CD1c-positive myeloid dendritic cell (primary cell): ENCODE measurements at regions not wholly inside any gene's neighbourhood (a gene's known extent, or its start where the extent isn't known, plus 50 kb on each side); places are given as distances from the start of the nearest gene placed in this dataset.

ENCODE experiments used
- DNase-seq: peaks from one replicate; pipeline ENCODE4 v3.0.0-alpha.2; 2016; ENCODE audit errors: extremely low spot score

DNA sequence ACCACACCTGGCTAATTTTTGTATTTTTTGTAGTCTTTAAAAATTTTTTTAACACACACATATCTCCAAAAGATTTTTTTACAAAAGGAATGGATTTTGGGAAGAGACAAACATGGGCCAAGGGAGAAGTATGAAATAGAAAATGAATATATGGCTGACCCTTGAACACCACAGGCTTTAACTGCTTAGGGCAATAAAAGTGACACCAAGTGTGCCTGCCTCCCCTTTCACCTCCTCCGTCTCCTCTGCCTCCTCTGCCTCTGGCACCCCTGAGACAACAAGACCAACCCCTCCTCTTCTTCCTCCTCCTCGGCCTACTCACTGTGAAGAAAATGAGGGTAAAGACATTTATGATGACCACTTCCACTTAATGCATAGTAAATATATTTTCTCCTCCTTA lies 483.9 kb downstream of the KDM4C start:
- no peak for DNase-seq

GRCh38 chr9:7240569-7241311 lies 483.0 kb downstream of the KDM4C start:
- DNase-seq: no peak

GRCh38 chr9:7239708-7240107 lies 481.9 kb downstream of the KDM4C start:
- DNase-seq: no peak

GRCh38 chr9:7238247-7238637 lies 480.5 kb downstream of the KDM4C start:
- no peak for DNase-seq

DNA sequence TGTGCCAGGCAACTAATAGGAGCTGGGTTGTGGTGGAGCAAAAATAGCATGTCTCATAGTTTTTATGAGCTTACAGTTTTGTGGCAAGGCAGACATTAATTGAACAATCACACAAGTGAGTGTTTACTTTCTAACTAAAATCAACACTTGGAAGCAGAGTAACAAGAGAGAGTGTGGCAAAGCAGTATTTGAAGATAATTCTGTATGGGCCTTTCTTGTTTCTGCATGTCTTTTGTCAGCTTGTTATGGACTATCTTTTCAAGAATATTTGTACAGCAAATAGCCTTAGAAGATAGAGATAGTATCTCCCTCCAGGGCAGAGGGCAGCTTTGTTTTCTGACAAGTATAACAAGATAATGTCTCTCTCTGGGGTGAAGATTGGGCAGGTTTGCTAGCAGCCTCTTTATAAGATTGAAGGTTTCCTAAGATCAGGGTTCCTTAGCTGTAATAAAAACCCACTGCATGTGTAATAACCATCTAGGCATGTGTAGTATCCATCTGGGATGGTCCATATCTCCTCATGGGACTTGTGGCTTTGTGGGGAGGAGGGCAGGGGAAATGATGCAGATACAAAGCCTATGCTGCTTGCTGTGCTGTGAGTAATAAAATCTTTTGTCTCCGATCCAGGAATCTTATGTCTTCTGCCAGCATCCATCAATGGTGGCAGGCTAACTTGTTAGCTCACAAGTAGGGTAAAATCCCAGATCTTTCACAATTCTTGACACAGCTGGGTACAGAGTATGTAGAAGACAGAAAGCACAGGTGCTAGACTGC lies 479.9 kb downstream of the KDM4C start:
- DNase-seq: no peak

- no peak for DNase-seq
Measured at GRCh38 chr9:7236186-7236585, 478.4 kb downstream of the KDM4C start.

GRCh38 chr9:7234144-7234543 lies 476.4 kb downstream of the KDM4C start:
- DNase-seq: peak; percentile 4

DNA sequence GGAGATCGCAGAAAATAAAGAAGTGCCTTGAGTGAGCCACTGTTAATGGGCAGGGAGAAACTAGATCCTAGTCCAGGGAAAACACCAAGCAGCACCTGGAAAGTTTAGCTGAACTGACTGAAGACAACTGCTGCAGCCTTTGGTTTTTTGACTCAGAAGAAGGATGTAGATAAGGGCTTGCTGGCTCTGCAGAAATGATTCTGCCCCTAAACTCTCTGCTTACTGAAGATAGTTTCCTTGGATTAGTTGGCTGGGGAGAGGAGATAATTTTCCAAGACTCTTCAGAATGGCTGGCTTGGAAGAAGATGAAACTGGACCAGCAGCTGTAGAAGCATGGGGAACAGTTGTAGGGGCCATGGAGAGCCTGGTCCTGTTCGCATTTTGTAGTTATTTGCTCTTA lies 471.8 kb downstream of the KDM4C start:
- no peak for DNase-seq

DNA sequence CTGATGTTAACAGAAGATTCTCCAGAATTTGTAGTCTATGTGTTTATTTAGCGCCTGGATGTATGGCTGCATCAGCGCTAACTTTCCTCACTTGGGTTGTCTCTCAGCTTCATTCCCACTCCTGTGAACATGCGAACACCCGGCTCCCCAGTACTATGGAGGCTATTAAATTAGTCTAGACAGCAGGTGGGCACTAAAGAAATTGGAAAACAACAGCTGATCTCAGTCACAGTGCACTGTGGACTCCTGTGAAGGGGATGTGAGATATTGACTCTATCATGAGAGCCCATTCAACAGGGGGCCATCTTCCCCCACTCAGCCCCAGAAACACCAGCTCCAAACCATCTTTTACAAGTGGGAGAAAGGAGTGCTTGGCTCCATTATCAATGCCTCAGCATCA lies 471.0 kb downstream of the KDM4C start:
- no peak for DNase-seq

DNA sequence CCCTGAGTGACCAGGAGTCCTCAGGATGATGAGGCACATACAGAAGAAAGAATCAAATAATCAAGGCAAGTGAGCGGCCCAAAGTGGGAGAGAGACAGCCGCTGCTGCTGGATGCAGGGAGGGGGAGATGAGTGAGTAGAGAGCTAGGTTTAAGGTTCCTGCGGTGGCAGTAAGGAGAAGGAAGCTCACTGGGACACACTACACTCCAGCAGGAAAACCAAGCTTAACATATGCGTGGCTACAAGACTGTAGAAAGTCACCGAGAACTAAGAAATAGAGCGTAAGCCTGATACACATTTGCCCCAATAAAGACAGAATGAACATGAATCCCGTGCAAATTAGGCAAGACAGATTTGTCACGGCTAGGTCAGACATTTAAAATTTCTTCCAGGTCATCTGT lies 470.2 kb downstream of the KDM4C start:
- no peak for DNase-seq

DNA sequence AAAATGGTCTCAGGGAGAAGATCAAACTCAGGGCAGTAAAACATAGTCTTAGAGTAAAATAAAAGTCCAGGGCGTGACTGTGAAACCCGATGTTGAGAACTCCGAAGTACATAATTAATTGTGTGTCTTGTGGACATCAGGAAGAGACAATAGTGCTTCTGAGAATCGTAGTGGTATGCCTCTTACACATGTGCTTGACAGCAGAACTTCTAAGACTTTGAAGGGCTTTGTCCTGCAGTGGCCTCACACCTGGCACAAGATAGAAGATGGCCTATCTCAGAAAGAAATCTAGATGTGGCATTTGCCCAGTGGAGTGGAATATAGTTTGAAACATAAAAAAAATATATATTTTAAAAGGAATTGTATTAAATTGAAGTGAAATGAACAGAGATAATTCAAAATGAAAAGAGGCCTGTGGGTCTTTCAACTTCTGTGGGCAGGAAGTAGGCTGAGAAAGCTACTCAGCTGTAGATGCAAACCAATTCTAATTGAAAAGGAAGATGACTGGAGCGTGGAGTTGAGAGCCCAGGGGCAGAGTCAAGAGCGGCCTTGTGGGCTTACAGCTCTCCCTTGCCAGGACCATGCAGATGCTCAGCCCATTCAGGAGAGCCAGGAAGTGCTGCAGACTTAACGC lies 468.4 kb downstream of the KDM4C start:
- no peak for DNase-seq
